Trophoblast cell (in vitro differentiated cells and primary cell): ENCODE measurements at regions not wholly inside any gene's neighbourhood (a gene's known extent, or its start where the extent isn't known, plus 50 kb on each side); places are given as distances from the start of the nearest gene placed in this dataset.
A peak's percentile ranks its signal among the peaks of the same experiment; 100 is the strongest.

Source experiments
- DNase-seq, 2 donors: peaks; one replicate each; pipeline ENCODE4 v3.0.0-alpha.2; 2016
- H2AFZ ChIP-seq: 2 replicates; pipeline ENCODE4 v1.6.1; 2013; ENCODE audit warnings: low read length, moderate library complexity, mild to moderate bottlenecking; ENCODE audit not compliant: insufficient read depth, poor library complexity
- H2AK5ac ChIP-seq: 2 replicates; pipeline ENCODE4 v1.6.1; 2013; ENCODE audit warnings: mild to moderate bottlenecking, low read length
- H2BK120ac ChIP-seq: 2 replicates; pipeline ENCODE4 v1.6.1; 2013; ENCODE audit warnings: low read length, mild to moderate bottlenecking, moderate library complexity; ENCODE audit not compliant: insufficient read depth, poor library complexity
- H2BK12ac ChIP-seq: 2 replicates; pipeline ENCODE4 v1.6.1; 2013; ENCODE audit warnings: mild to moderate bottlenecking, low read length, moderate library complexity
- H2BK5ac ChIP-seq: 2 replicates; pipeline ENCODE4 v1.6.1; 2013; ENCODE audit warnings: low read length, low read depth, moderate library complexity, mild to moderate bottlenecking; ENCODE audit not compliant: poor library complexity
- H3K14ac ChIP-seq: 2 replicates; pipeline ENCODE4 v1.6.1; 2013; ENCODE audit warnings: mild to moderate bottlenecking, low read length
- H3K18ac ChIP-seq: 2 replicates; pipeline ENCODE4 v1.6.1; 2013; ENCODE audit warnings: mild to moderate bottlenecking, low read length
- H3K23ac ChIP-seq: 2 replicates; pipeline ENCODE4 v1.6.1; 2013; ENCODE audit warnings: low read length
- H3K27ac ChIP-seq: 2 replicates; pipeline ENCODE4 v1.5.1; 2013; ENCODE audit warnings: low read depth, mild to moderate bottlenecking, inconsistent platforms, low read length, moderate library complexity
- H3K27me3 ChIP-seq: 2 replicates; pipeline ENCODE4 v1.6.1; 2013; ENCODE audit warnings: inconsistent platforms, mild to moderate bottlenecking, low read length, moderate library complexity; ENCODE audit not compliant: insufficient read depth
- H3K36me3 ChIP-seq, 2 experiments: 1 replicate in 1 of 2; 2 replicates in 1 of 2; pipeline ENCODE4 v1.6.1; 2013; ENCODE audit warnings: low read length in 2 of 2, mild to moderate bottlenecking in 2 of 2, moderate library complexity in 1 of 2; ENCODE audit not compliant: insufficient read depth in 2 of 2, control insufficient read depth in 1 of 2
- H3K4ac ChIP-seq: 2 replicates; pipeline ENCODE4 v1.6.1; 2013; ENCODE audit warnings: low read depth, mild to moderate bottlenecking, low read length, moderate library complexity
- H3K4me1 ChIP-seq, 2 experiments: 1 replicate in 1 of 2; 2 replicates in 1 of 2; pipeline ENCODE4 v1.6.1; 2013; ENCODE audit warnings: low read length in 2 of 2, mild to moderate bottlenecking in 2 of 2, moderate library complexity in 1 of 2; ENCODE audit not compliant: insufficient read depth in 2 of 2, control insufficient read depth in 1 of 2
- H3K4me2 ChIP-seq: 2 replicates; pipeline ENCODE4 v1.6.1; 2013; ENCODE audit warnings: inconsistent platforms, mild to moderate bottlenecking, low read length, moderate library complexity
- H3K4me3 ChIP-seq: 2 replicates; pipeline ENCODE4 v1.5.1; 2013; ENCODE audit warnings: mild to moderate bottlenecking, low read depth, low read length, inconsistent platforms
- H3K79me1 ChIP-seq: one replicate; pipeline ENCODE4 v1.6.1; 2013; ENCODE audit warnings: low read length
- H3K79me2 ChIP-seq: 2 replicates; pipeline ENCODE4 v1.6.1; 2013; ENCODE audit warnings: low read length, mild to moderate bottlenecking; ENCODE audit not compliant: control insufficient read depth, insufficient read depth, poor library complexity
- H3K9ac ChIP-seq: 2 replicates; pipeline ENCODE4 v1.6.1; 2013; ENCODE audit warnings: mild to moderate bottlenecking, low read length
- H3K9me3 ChIP-seq: 2 replicates; pipeline ENCODE4 v1.6.1; 2013; ENCODE audit warnings: low read depth, mild to moderate bottlenecking, control low read depth, inconsistent platforms, low read length; ENCODE audit not compliant: insufficient read depth
- H4K12ac ChIP-seq: 2 replicates; pipeline ENCODE4 v1.6.1; 2013; ENCODE audit warnings: low read depth, mild to moderate bottlenecking, low read length, moderate library complexity
- H4K8ac ChIP-seq: 2 replicates; pipeline ENCODE4 v1.6.1; 2013; ENCODE audit warnings: low read depth, mild to moderate bottlenecking, low read length, moderate library complexity
- H4K91ac ChIP-seq: one replicate; pipeline ENCODE4 v1.6.1; 2013; ENCODE audit warnings: low read depth, mild to moderate bottlenecking, low read length, moderate library complexity
- WGBS: extraction: QIAGEN DNeasy Blood & Tissue Kit; methylation state at CpG from one replicate; pipeline ENCODE4 v1.1.7; 2013; ENCODE audit warnings: missing lambda C conversion rate; ENCODE audit not compliant: insufficient read length, insufficient coverage; ENCODE audit errors: extremely low coverage; 5-methylcytosine and 5-hydroxymethylcytosine counted together

DNA sequence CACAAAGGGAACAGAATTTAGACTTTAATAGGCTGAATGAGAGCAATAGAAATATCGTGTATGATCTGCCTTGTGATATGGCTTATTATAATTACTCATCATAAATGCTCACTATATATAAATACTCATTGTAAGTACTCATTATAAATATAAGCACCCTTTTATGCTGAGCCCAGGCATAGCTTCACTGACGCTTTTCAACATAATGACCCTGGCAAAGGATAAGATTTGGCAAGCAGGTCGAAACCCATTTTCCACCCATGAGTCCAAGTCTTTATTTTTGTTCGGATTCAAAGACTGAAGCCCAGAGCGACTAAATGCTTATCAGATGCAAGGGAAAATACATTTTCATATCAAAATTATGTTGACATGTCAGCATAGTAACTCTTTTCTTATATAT lies 500.4 kb downstream of the SLC4A3 start:
- H4K8ac ChIP-seq: no peak overlapping the region
- no peak overlapping the region for H3K4me3 ChIP-seq
- no peak overlapping the region for H3K9ac ChIP-seq
- H3K27ac ChIP-seq: no peak overlapping the region
- no peak overlapping the region for H3K14ac ChIP-seq
- no peak overlapping the region for H4K91ac ChIP-seq
- no peak overlapping the region for H3K4me2 ChIP-seq
- H2BK12ac ChIP-seq: no peak overlapping the region
- no peak overlapping the region for H3K4ac ChIP-seq
- no peak overlapping the region for H4K12ac ChIP-seq
- H2BK120ac ChIP-seq: no peak overlapping the region
- H3K9me3 ChIP-seq: peaks cover 6% of the 10 kb centered on the region
- no CpG with 5 or more reads among the region's 5 CpGs for WGBS
- H3K18ac ChIP-seq: no peak overlapping the region
- H3K79me2 ChIP-seq: no peaks in the 10 kb centered on the region
- no peaks in the 10 kb centered on the region for H3K27me3 ChIP-seq
- no peak overlapping the region for H3K23ac ChIP-seq
- peaks cover 0 to 3% of the 10 kb centered on the region in 2 experiments for H3K4me1 ChIP-seq
- H2AK5ac ChIP-seq: no peak overlapping the region
- H3K36me3 ChIP-seq: peaks cover 2% of the 10 kb centered on the region in 2 experiments
- no peaks in the 10 kb centered on the region for H3K79me1 ChIP-seq
- no peak overlapping the region for H2BK5ac ChIP-seq
- H2AFZ ChIP-seq: no peak overlapping the region
- DNase-seq: no peak

DNA sequence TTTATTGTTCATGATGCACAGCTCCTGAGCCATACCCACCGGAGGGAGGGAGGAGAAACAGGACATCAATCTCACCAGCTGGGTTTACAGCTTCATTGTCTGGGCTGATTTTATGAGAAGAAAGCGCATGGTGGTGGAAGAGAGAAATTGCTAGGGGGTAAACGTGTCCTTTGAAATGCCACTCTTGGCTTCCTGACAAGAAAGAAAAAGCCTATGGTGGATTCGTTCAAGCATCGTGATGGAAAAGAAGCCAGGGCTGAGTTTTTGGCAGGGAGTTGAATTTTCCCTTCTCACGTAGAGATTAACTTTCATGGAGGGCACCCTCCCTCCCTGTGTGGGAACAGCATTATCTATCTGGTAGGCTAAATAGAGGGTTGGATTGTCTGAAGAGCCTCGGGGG lies 502.0 kb downstream of the SLC4A3 start:
- H3K23ac ChIP-seq: no peak overlapping the region
- no peak overlapping the region for H3K4me3 ChIP-seq
- no peak overlapping the region for H3K4ac ChIP-seq
- no peak overlapping the region for H3K4me2 ChIP-seq
- H3K9ac ChIP-seq: no peak overlapping the region
- no peak overlapping the region for H2BK12ac ChIP-seq
- no peak overlapping the region for H4K12ac ChIP-seq
- no peak overlapping the region for H3K18ac ChIP-seq
- H2BK5ac ChIP-seq: no peak overlapping the region
- no CpG with 5 or more reads among the region's 7 CpGs for WGBS
- H3K4me1 ChIP-seq: peaks cover 0 to 3% of the 10 kb centered on the region in 2 experiments
- no peak overlapping the region for H2BK120ac ChIP-seq
- no peak overlapping the region for H4K91ac ChIP-seq
- no peaks in the 10 kb centered on the region for H3K79me1 ChIP-seq
- H4K8ac ChIP-seq: no peak overlapping the region
- H3K27me3 ChIP-seq: no peaks in the 10 kb centered on the region
- no peaks in the 10 kb centered on the region for H3K79me2 ChIP-seq
- H2AFZ ChIP-seq: no peak overlapping the region
- no peak overlapping the region for H2AK5ac ChIP-seq
- peaks cover 2% of the 10 kb centered on the region in 2 experiments for H3K36me3 ChIP-seq
- H3K14ac ChIP-seq: no peak overlapping the region
- no peak for DNase-seq
- no peak overlapping the region for H3K27ac ChIP-seq
- H3K9me3 ChIP-seq: peaks cover 6% of the 10 kb centered on the region

DNA sequence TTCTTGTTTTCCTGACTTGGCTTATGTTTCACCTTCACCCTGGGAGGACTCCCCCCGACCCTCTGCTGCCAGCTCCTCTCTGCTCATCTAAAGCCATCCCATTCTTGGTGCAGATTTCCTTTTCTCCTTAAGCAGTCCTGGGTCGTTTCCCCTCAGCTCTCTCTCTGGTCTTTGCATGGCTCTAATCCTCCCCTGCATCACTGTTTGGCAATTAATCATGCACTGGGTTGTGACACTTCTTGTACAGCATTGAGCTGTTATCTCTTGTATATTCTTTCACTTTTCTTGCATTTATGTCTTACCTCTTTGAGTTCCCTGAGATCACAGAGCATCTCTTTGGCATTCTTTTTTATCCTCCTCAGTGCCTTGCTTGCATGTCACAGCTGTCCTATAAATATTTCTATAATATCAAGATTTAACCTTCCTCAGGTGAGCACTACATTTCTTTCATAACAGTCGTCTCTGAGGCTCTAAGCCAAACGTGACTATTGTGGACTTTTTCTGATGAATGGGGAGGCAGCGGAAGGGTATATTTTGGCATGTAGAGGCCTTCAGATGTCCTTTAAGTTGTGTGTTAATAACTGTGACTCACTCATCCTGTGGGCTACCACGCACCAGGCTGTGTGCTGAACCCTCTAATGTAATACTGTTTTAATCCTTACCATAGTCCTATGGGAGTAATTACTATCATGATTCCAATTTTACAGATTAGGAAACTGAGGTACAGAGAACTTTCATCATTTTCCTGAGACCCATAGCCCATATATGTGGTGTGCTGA lies 507.5 kb downstream of the SLC4A3 start:
- H3K27ac ChIP-seq: no peak overlapping the region
- H3K18ac ChIP-seq: no peak overlapping the region
- no peak overlapping the region for H4K91ac ChIP-seq
- H3K23ac ChIP-seq: no peak overlapping the region
- no CpG with 5 or more reads among the region's 6 CpGs for WGBS
- no peak overlapping the region for H2BK5ac ChIP-seq
- no peak overlapping the region for H4K8ac ChIP-seq
- peaks cover 6% of the 10 kb centered on the region for H3K9me3 ChIP-seq
- H3K4me1 ChIP-seq: no peaks in the 10 kb centered on the region
- H3K4ac ChIP-seq: no peak overlapping the region
- no peak overlapping the region for H3K4me2 ChIP-seq
- no peak overlapping the region for H3K9ac ChIP-seq
- H2AK5ac ChIP-seq: no peak overlapping the region
- H3K14ac ChIP-seq: no peak overlapping the region
- no peak for DNase-seq
- no peaks in the 10 kb centered on the region for H3K79me2 ChIP-seq
- H2BK120ac ChIP-seq: no peak overlapping the region
- H3K36me3 ChIP-seq: peaks cover 2% of the 10 kb centered on the region in 2 experiments
- no peak overlapping the region for H2AFZ ChIP-seq
- H3K27me3 ChIP-seq: no peaks in the 10 kb centered on the region
- H2BK12ac ChIP-seq: no peak overlapping the region
- no peaks in the 10 kb centered on the region for H3K79me1 ChIP-seq
- no peak overlapping the region for H4K12ac ChIP-seq
- H3K4me3 ChIP-seq: no peak overlapping the region

DNA sequence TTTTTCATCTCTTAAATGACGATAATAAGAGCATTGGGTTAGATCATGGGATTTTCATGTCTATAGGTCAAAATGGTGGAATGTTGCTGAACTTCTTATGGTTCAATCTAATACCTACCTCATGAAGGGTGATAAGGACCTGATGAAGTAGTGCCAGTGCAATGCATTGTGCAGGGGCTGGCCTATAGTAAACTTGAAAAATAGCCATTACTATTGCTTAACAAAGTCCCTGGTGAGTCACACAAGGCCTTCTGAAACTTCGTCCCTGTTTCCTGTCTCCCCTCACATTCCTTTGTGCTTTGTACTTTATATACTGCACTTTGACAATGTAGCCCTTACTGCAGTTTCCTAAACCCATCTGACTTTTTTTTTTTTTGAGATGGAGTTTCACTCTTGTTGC lies 515.9 kb downstream of the SLC4A3 start:
- Histone ChIP-seq H3K79me1 (peaks cover 4% of the 10 kb centered on the region), H2AFZ (no peak overlapping the region), H4K12ac (no peak overlapping the region), H3K27me3 (no peaks in the 10 kb centered on the region), H4K8ac (no peak overlapping the region), H3K4me2 (no peak overlapping the region), H3K14ac (no peak overlapping the region), H3K79me2 (no peaks in the 10 kb centered on the region), H3K9ac (no peak overlapping the region), H3K36me3 (no peaks in the 10 kb centered on the region), H3K23ac (no peak overlapping the region), H3K4me3 (no peak overlapping the region), H2BK120ac (peak overlapping the region; percentile 94), H3K4me1 (peaks cover 2% of the 10 kb centered on the region in 2 experiments), H2BK12ac (peak overlapping the region; percentile 99), H3K4ac (no peak overlapping the region), H2BK5ac (peak overlapping the region; percentile 89), H3K9me3 (no peaks in the 10 kb centered on the region), H4K91ac (no peak overlapping the region), H3K18ac (no peak overlapping the region), H3K27ac (peak overlapping the region; percentile 79), H2AK5ac (no peak overlapping the region)
- WGBS: no CpG with 5 or more reads among the region's 2 CpGs
- DNase-seq: peak; percentile 32 to 58
